Erythroblast (primary cell): ENCODE measurements at regions not wholly inside any gene's neighbourhood (a gene's known extent, or its start where the extent isn't known, plus 50 kb on each side); places are given as distances from the start of the nearest gene placed in this dataset.

ENCODE experiments used
- DNase-seq, 2 experiments: peaks; one replicate each; lab custom pipeline; 2025; lab: John Stamatoyannopoulos, UW
- GATA1 ChIP-seq: IDR thresholded peaks from 2 replicates; pipeline ENCODE4 v1.6.1; 2011; ENCODE audit warnings: low read depth, mild to moderate bottlenecking, control low read depth, low read length, moderate library complexity
- POLR2A ChIP-seq: IDR thresholded peaks from 2 replicates; pipeline ENCODE4 v1.6.1; 2011; ENCODE audit warnings: mild to moderate bottlenecking, low read length

DNA sequence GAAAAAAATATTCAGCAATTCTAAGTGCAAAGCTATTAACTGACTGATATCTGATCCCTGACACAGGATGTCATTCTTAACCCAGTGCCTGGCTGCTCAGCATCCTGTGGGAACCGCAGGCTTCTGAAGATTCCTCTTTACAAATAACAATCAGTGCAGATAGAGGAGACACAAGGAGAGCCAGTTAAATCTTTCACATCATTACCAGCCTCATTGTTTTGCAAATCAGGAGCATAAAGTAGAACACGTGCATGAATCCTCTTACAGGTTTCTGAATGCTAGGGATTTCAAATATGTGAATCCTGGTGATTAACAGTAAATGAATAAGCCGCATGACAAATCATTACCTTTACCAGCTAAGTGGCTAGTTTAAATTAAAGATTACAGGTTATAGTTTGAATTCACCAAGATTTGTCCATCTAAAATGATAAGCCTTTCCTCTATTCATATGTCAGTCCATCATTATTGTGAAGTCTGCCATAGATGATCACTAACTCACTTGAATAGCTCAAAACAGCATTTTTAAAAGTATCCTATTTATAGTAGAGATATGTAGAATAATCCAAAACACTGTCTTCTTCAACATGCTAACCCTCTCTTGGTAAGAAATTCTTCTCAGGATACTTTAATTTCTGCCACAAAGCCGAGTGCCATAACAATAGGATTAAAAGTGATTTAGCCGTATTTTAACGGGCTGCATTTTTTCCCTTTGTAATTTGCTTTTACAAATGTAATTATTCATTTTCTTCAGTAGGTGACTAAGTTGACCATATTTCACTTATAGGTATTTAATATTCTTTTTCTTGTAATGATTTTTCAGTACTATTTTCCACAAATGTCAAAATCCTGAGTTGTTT lies 367.3 kb upstream of the EPHA7 start:
- TF ChIP-seq GATA1 (no peak), POLR2A (no peak)
- DNase-seq, result no peak

DNA sequence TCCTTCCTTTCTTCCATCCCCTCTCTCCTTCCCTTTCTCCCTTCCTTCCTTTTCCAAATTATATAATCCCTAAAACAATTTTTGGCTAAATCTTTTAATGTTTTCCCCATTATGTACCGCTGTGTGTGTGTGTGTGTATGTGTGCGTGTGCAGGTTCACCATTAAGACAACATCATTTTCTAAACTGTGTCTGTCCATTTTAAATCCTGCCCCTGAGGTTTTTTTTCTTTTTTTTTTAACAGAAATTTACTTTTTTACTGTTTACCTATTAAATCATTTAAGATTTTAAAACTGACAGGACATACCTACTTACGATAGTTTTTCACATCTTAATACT lies 366.3 kb upstream of the EPHA7 start:
- no peak for TF ChIP-seq POLR2A
- no peak for TF ChIP-seq GATA1
- no peak for DNase-seq

- DNase-seq, result no peak
- TF ChIP-seq POLR2A (no peak), GATA1 (no peak)
Observed at GRCh38 chr6:93784794-93785693, 365.7 kb upstream of the EPHA7 start.

- TF ChIP-seq POLR2A, result no peak
- TF ChIP-seq GATA1, result no peak
- no peak for DNase-seq
Observed at GRCh38 chr6:93779086-93779841, 359.9 kb upstream of the EPHA7 start.

DNA sequence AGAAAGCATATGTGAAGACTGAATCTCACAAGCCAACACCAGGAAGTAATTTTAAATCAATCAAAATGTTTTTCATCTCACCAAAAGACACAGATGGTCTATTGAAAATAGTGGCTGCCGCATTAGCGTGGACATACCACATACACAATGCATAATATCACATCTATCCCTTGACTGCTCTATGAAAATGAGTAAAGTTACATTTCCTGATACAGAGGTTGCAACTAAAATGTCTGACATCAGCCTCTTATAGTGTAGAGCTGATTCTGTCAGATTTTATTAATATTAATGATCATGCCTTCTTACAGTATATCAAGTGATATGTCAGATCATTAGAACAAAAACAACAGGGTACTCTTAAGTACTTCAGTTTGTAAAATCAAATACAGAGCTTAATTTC lies 339.8 kb upstream of the EPHA7 start:
- DNase-seq, result no peak
- TF ChIP-seq GATA1 (no peak), POLR2A (no peak)

GRCh38 chr6:93751969-93752368 lies 332.6 kb upstream of the EPHA7 start:
- no peak for DNase-seq
- TF ChIP-seq POLR2A, result no peak
- no peak for TF ChIP-seq GATA1

- DNase-seq, result no peak
- TF ChIP-seq POLR2A (no peak), GATA1 (no peak)
Observed at GRCh38 chr6:93749930-93750329, 330.6 kb upstream of the EPHA7 start.

GRCh38 chr6:93749191-93749590 lies 329.8 kb upstream of the EPHA7 start:
- TF ChIP-seq GATA1 (no peak), POLR2A (no peak)
- no peak for DNase-seq

GRCh38 chr6:93746892-93747291 lies 327.5 kb upstream of the EPHA7 start:
- DNase-seq, result no peak
- no peak for TF ChIP-seq POLR2A
- no peak for TF ChIP-seq GATA1

DNA sequence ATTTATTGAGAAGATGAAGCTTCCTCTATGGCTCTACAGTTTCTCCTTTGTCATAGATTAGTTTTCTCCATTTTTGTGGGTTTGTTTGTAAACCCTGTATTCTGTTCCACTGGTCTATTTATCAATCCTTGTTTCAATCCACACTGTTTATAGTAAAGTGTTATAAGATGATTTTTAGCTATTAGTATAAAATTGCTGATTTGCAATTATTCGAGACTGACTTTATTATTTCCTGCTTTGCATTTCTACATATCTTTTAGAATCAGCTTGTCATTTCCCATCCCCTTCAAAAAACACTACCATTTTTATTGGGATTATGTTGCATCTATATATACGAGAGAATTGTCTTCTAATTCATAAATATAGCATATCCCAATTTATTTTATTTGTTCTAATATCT lies 325.9 kb upstream of the EPHA7 start:
- TF ChIP-seq GATA1, result no peak
- no peak for TF ChIP-seq POLR2A

DNA sequence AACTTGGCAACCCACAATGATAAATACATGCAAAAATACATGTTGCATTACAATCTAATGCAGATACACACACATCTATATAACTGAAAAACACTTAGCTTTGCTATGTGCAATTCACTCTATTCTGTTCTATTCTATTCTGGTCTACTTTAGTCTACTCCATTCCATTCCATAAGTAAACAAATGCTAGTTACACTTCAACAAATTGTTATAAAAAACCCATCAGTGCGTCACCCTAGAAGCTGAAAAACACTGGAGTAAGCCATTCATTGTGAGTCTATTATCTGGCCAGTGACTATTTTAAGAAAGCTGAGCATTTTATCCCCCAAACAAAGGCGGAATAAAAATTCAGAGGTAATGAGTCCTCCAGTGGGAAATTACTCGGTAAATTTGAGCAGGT lies 315.7 kb upstream of the EPHA7 start:
- TF ChIP-seq POLR2A (no peak), GATA1 (no peak)
- DNase-seq, result no peak

More for the DNA sequence above, 325.9 kb upstream of the EPHA7 start:
- no peak for DNase-seq

GRCh38 chr6:93731306-93731705 lies 311.9 kb upstream of the EPHA7 start:
- no peak for DNase-seq
- TF ChIP-seq GATA1 (no peak), POLR2A (no peak)

- no peak for DNase-seq
- TF ChIP-seq GATA1, result no peak
- TF ChIP-seq POLR2A, result no peak
Observed at GRCh38 chr6:93728150-93728549, 308.8 kb upstream of the EPHA7 start.
